ENCODE measurements at regions not wholly inside any gene's neighbourhood (a gene's known extent, or its start where the extent isn't known, plus 50 kb on each side); places are given as distances from the start of the nearest gene placed in this dataset.

DNA sequence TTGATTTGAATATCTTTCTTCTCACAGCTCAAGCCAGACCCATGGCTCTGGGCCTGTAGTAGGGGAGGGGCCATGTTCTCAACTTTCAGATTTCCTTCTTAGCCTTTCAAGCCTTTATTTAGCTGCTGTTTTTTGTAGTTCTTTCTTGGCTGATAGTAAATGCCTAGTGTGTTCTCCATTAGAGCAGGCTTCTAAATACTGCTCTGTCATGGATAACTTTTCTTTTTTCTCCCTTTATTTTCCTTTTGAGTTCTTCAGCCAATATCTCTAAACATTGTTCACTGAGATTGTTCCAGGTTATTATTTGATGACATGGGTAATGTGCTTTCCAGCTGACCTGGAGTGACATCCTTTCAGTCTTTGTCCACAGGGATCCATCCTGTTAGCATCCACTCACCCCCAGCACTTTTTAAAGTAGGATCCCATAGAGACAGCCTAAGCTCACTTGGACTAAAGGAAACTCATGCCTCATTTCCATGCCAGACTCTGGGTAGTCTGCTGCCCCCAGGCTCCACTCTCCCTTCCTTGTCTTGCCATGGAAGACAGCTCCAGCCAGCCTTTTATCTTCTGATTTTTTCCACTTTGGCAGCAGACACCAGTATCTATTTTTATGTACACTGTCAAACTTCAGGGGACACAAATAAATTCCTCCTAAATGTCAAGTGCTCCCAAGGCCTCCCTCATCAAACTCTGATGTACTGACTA lies 645.6 kb downstream of the RNF144B start:
- H3K4me3 ChIP-seq (ENCODE audit: low read depth, low read length): no peak overlapping the region
- H3K36me3 ChIP-seq (ENCODE audit: insufficient read depth, low read length): no peaks in the 10 kb centered on the region
- H2AFZ ChIP-seq (ENCODE audit: low read length, unreplicated experiment): no peak overlapping the region
- no peaks in the 10 kb centered on the region for H3K4me1 ChIP-seq (ENCODE audit: control insufficient read depth, insufficient read depth, low read length, unreplicated experiment)
- H3K27ac ChIP-seq (ENCODE audit: low read depth, low read length): no peak overlapping the region
- H3K27me3 ChIP-seq (ENCODE audit: insufficient read depth, low read length): no peaks in the 10 kb centered on the region
- H3K79me2 ChIP-seq (ENCODE audit: control insufficient read depth, insufficient read depth, low read length, unreplicated experiment): no peaks in the 10 kb centered on the region

DNA sequence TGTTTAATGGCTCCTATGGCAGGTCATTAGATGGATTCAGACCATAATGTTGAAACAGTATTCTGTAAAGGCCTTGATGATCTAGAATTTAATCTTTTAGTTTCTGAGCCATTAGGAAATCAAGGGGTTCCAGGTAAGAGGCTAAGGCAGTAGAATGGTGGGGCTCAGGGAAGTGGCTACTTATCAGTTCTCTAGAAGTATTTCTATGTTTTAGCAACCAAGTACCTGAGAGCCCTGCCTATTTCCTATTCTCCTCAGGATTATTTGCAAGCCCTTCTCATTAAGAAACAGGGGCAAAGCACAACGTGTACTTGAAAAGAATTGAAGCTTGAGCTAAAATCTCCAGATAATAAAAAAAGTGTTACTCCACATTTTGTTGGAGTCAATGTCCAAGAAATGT lies 646.5 kb downstream of the RNF144B start:
- Histone ChIP-seq H3K79me2 (ENCODE audit: control insufficient read depth, insufficient read depth, low read length, unreplicated experiment) (no peaks in the 10 kb centered on the region), H3K27me3 (ENCODE audit: insufficient read depth, low read length) (no peaks in the 10 kb centered on the region), H3K4me3 (ENCODE audit: low read depth, low read length) (no peak overlapping the region), H3K27ac (ENCODE audit: low read depth, low read length) (no peak overlapping the region), H3K36me3 (ENCODE audit: insufficient read depth, low read length) (no peaks in the 10 kb centered on the region), H3K4me1 (ENCODE audit: control insufficient read depth, insufficient read depth, low read length, unreplicated experiment) (no peaks in the 10 kb centered on the region), H2AFZ (ENCODE audit: low read length, unreplicated experiment) (no peak overlapping the region)

GRCh38 chr6:19034986-19035385 lies 647.8 kb downstream of the RNF144B start:
- Histone ChIP-seq H2AFZ (ENCODE audit: low read length, unreplicated experiment) (no peak overlapping the region), H3K4me3 (ENCODE audit: low read depth, low read length) (no peak overlapping the region), H3K4me1 (ENCODE audit: control insufficient read depth, insufficient read depth, low read length, unreplicated experiment) (no peaks in the 10 kb centered on the region), H3K79me2 (ENCODE audit: control insufficient read depth, insufficient read depth, low read length, unreplicated experiment) (no peaks in the 10 kb centered on the region), H3K36me3 (ENCODE audit: insufficient read depth, low read length) (no peaks in the 10 kb centered on the region), H3K27me3 (ENCODE audit: insufficient read depth, low read length) (no peaks in the 10 kb centered on the region), H3K27ac (ENCODE audit: low read depth, low read length) (no peak overlapping the region)

GRCh38 chr6:19035461-19036195 lies 648.5 kb downstream of the RNF144B start:
- no peak overlapping the region for H2AFZ ChIP-seq (ENCODE audit: low read length, unreplicated experiment)

GRCh38 chr6:19036196-19036555 lies 649.0 kb downstream of the RNF144B start:
- Histone ChIP-seq H3K27me3 (ENCODE audit: insufficient read depth, low read length) (no peaks in the 10 kb centered on the region), H3K79me2 (ENCODE audit: control insufficient read depth, insufficient read depth, low read length, unreplicated experiment) (no peaks in the 10 kb centered on the region), H3K36me3 (ENCODE audit: insufficient read depth, low read length) (no peaks in the 10 kb centered on the region), H3K4me1 (ENCODE audit: control insufficient read depth, insufficient read depth, low read length, unreplicated experiment) (no peaks in the 10 kb centered on the region), H3K27ac (ENCODE audit: low read depth, low read length) (no peak overlapping the region), H3K4me3 (ENCODE audit: low read depth, low read length) (no peak overlapping the region), H2AFZ (ENCODE audit: low read length, unreplicated experiment) (no peak overlapping the region)

More at GRCh38 chr6:19035461-19036195, 648.5 kb downstream of the RNF144B start:
- H3K79me2 ChIP-seq (ENCODE audit: control insufficient read depth, insufficient read depth, low read length, unreplicated experiment): no peaks in the 10 kb centered on the region
- no peaks in the 10 kb centered on the region for H3K4me1 ChIP-seq (ENCODE audit: control insufficient read depth, insufficient read depth, low read length, unreplicated experiment)
- no peak overlapping the region for H3K27ac ChIP-seq (ENCODE audit: low read depth, low read length)
- no peaks in the 10 kb centered on the region for H3K27me3 ChIP-seq (ENCODE audit: insufficient read depth, low read length)
- no peaks in the 10 kb centered on the region for H3K36me3 ChIP-seq (ENCODE audit: insufficient read depth, low read length)
- H3K4me3 ChIP-seq (ENCODE audit: low read depth, low read length): no peak overlapping the region

GRCh38 chr6:19037607-19038006 lies 650.5 kb downstream of the RNF144B start:
- H3K4me1 ChIP-seq (ENCODE audit: control insufficient read depth, insufficient read depth, low read length, unreplicated experiment): no peaks in the 10 kb centered on the region
- H3K27ac ChIP-seq (ENCODE audit: low read depth, low read length): no peak overlapping the region
- H3K79me2 ChIP-seq (ENCODE audit: control insufficient read depth, insufficient read depth, low read length, unreplicated experiment): no peaks in the 10 kb centered on the region
- H3K36me3 ChIP-seq (ENCODE audit: insufficient read depth, low read length): no peaks in the 10 kb centered on the region
- no peak overlapping the region for H3K4me3 ChIP-seq (ENCODE audit: low read depth, low read length)
- no peaks in the 10 kb centered on the region for H3K27me3 ChIP-seq (ENCODE audit: insufficient read depth, low read length)
- no peak overlapping the region for H2AFZ ChIP-seq (ENCODE audit: low read length, unreplicated experiment)

- Histone ChIP-seq H3K27me3 (ENCODE audit: insufficient read depth, low read length) (no peaks in the 10 kb centered on the region), H3K4me3 (ENCODE audit: low read depth, low read length) (no peak overlapping the region), H3K79me2 (ENCODE audit: control insufficient read depth, insufficient read depth, low read length, unreplicated experiment) (no peaks in the 10 kb centered on the region), H3K4me1 (ENCODE audit: control insufficient read depth, insufficient read depth, low read length, unreplicated experiment) (no peaks in the 10 kb centered on the region), H3K36me3 (ENCODE audit: insufficient read depth, low read length) (no peaks in the 10 kb centered on the region), H2AFZ (ENCODE audit: low read length, unreplicated experiment) (no peak overlapping the region), H3K27ac (ENCODE audit: low read depth, low read length) (no peak overlapping the region)
Observed at GRCh38 chr6:19039287-19039686, 652.1 kb downstream of the RNF144B start.

GRCh38 chr6:19041906-19042305 lies 654.8 kb downstream of the RNF144B start:
- no peak overlapping the region for H3K27ac ChIP-seq (ENCODE audit: low read depth, low read length)
- no peaks in the 10 kb centered on the region for H3K27me3 ChIP-seq (ENCODE audit: insufficient read depth, low read length)
- no peak overlapping the region for H2AFZ ChIP-seq (ENCODE audit: low read length, unreplicated experiment)
- H3K4me3 ChIP-seq (ENCODE audit: low read depth, low read length): no peak overlapping the region
- H3K36me3 ChIP-seq (ENCODE audit: insufficient read depth, low read length): no peaks in the 10 kb centered on the region
- H3K79me2 ChIP-seq (ENCODE audit: control insufficient read depth, insufficient read depth, low read length, unreplicated experiment): no peaks in the 10 kb centered on the region
- H3K4me1 ChIP-seq (ENCODE audit: control insufficient read depth, insufficient read depth, low read length, unreplicated experiment): no peaks in the 10 kb centered on the region

GRCh38 chr6:19042420-19042819 lies 655.3 kb downstream of the RNF144B start:
- no peaks in the 10 kb centered on the region for H3K27me3 ChIP-seq (ENCODE audit: insufficient read depth, low read length)
- H3K79me2 ChIP-seq (ENCODE audit: control insufficient read depth, insufficient read depth, low read length, unreplicated experiment): no peaks in the 10 kb centered on the region
- H3K4me3 ChIP-seq (ENCODE audit: low read depth, low read length): no peak overlapping the region
- no peaks in the 10 kb centered on the region for H3K36me3 ChIP-seq (ENCODE audit: insufficient read depth, low read length)
- H3K27ac ChIP-seq (ENCODE audit: low read depth, low read length): no peak overlapping the region
- no peaks in the 10 kb centered on the region for H3K4me1 ChIP-seq (ENCODE audit: control insufficient read depth, insufficient read depth, low read length, unreplicated experiment)
- H2AFZ ChIP-seq (ENCODE audit: low read length, unreplicated experiment): no peak overlapping the region

GRCh38 chr6:19050765-19051164 lies 663.6 kb downstream of the RNF144B start:
- H2AFZ ChIP-seq (ENCODE audit: low read length, unreplicated experiment): no peak overlapping the region
- H3K4me1 ChIP-seq (ENCODE audit: control insufficient read depth, insufficient read depth, low read length, unreplicated experiment): no peaks in the 10 kb centered on the region
- no peaks in the 10 kb centered on the region for H3K36me3 ChIP-seq (ENCODE audit: insufficient read depth, low read length)
- H3K27ac ChIP-seq (ENCODE audit: low read depth, low read length): no peak overlapping the region
- no peaks in the 10 kb centered on the region for H3K79me2 ChIP-seq (ENCODE audit: control insufficient read depth, insufficient read depth, low read length, unreplicated experiment)
- no peaks in the 10 kb centered on the region for H3K27me3 ChIP-seq (ENCODE audit: insufficient read depth, low read length)
- no peak overlapping the region for H3K4me3 ChIP-seq (ENCODE audit: low read depth, low read length)

- H3K27ac ChIP-seq (ENCODE audit: low read depth, low read length): no peak overlapping the region
- H3K36me3 ChIP-seq (ENCODE audit: insufficient read depth, low read length): no peaks in the 10 kb centered on the region
- H3K4me1 ChIP-seq (ENCODE audit: control insufficient read depth, insufficient read depth, low read length, unreplicated experiment): no peaks in the 10 kb centered on the region
- no peaks in the 10 kb centered on the region for H3K27me3 ChIP-seq (ENCODE audit: insufficient read depth, low read length)
- no peaks in the 10 kb centered on the region for H3K79me2 ChIP-seq (ENCODE audit: control insufficient read depth, insufficient read depth, low read length, unreplicated experiment)
- H2AFZ ChIP-seq (ENCODE audit: low read length, unreplicated experiment): no peak overlapping the region
- no peak overlapping the region for H3K4me3 ChIP-seq (ENCODE audit: low read depth, low read length)
Observed at GRCh38 chr6:19052219-19052618, 665.1 kb downstream of the RNF144B start.
